Limb (tissue), 2 donors: ENCODE measurements at regions not wholly inside any gene's neighbourhood (a gene's known extent, or its start where the extent isn't known, plus 50 kb on each side); places are given as distances from the start of the nearest gene placed in this dataset.
"Not testable (repeated sequence)": the region's sequence is repeated elsewhere in the genome, so short reads cannot be mapped to it uniquely, and the experiment has no call there.

Experiments used
- DNase-seq, 2 donors: peaks; one replicate each; pipeline ENCODE4 v3.0.0-alpha.2; 2016; ENCODE audit errors: extremely low spot score in 2 of 2

DNA sequence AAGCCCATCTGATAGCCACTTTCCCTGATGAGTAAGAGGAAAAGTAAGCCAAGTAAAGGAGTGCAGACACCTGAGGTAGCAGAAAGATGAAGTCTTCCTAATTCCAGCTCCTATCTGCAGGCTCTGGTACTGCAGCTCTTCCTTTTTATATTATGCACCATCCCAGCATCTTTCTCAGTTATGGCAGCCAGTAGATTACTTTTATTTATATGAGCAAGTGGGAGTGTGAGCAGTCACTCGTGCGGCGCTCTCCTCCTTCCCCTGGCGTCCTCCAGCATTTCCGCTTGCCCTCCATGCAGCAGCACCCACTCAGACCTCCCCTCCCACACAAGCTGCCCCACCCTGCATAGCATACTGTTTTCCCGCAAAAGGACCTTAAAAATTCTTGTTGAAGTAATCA, 465.9 kb upstream of the DPPA4 start:
- no peak for DNase-seq

DNA sequence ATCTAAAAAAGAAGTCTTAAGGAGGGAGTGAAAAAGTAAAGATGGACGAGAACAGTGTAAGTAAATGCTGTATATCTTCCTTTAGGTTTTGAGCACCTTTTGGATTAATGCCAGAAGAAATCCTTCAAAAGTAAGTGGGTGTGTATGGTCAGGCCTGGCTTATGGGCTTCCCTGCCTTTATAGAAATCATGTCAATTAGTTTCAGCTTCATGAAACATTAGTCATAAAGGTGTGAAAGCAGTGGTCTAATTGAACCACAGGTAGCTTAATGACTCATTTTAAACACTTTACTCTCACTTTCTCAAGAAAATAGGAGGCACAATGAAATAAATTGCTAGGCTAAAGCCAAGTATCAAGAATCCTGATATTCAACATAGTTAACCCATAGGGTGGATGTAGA, 467.4 kb upstream of the DPPA4 start:
- DNase-seq: no peak

DNA sequence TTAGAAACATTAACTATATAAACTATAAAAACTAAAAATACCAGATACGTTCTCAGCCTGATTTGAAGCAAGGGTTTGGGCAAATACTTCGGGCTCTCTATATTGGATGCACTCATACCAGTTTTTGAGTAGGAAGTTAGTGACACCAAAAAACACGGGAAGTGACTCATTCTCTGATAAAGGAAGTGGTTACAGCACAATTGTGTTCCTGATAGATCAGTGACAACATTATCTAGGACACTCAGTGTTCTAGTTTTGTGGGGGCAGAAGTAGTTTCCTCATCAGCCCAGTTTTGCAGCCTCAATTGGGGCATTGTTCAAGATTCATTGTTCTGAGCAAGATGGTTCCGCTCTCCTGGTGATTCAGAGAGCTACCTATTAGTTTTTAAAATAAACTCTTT, 469.6 kb upstream of the DPPA4 start:
- no peak for DNase-seq

GRCh38 chr3:109809513-109809912, 472.2 kb upstream of the DPPA4 start:
- DNase-seq: no peak

GRCh38 chr3:109818081-109818480, 480.7 kb upstream of the DPPA4 start:
- no peak for DNase-seq

GRCh38 chr3:109819734-109820133, 482.4 kb upstream of the DPPA4 start:
- DNase-seq: no peak

- DNase-seq: no peak
Observed at GRCh38 chr3:109825971-109826810, 488.8 kb upstream of the DPPA4 start.

GRCh38 chr3:109831403-109831802, 494.1 kb upstream of the DPPA4 start:
- DNase-seq: no peak

- DNase-seq: no peak
Observed at GRCh38 chr3:109835958-109836357, 498.6 kb upstream of the DPPA4 start.

GRCh38 chr3:109851854-109852253, 514.5 kb upstream of the DPPA4 start:
- DNase-seq: no peak

- DNase-seq: no peak
Observed at GRCh38 chr3:109852283-109852682, 514.9 kb upstream of the DPPA4 start.

GRCh38 chr3:109853077-109853731, 515.9 kb upstream of the DPPA4 start:
- DNase-seq: no peak

GRCh38 chr3:109863701-109864100, 526.4 kb upstream of the DPPA4 start:
- no peak for DNase-seq

GRCh38 chr3:109864452-109864851, 527.1 kb upstream of the DPPA4 start:
- DNase-seq: no peak

GRCh38 chr3:109869586-109869985, 532.2 kb upstream of the DPPA4 start:
- DNase-seq: no peak

DNA sequence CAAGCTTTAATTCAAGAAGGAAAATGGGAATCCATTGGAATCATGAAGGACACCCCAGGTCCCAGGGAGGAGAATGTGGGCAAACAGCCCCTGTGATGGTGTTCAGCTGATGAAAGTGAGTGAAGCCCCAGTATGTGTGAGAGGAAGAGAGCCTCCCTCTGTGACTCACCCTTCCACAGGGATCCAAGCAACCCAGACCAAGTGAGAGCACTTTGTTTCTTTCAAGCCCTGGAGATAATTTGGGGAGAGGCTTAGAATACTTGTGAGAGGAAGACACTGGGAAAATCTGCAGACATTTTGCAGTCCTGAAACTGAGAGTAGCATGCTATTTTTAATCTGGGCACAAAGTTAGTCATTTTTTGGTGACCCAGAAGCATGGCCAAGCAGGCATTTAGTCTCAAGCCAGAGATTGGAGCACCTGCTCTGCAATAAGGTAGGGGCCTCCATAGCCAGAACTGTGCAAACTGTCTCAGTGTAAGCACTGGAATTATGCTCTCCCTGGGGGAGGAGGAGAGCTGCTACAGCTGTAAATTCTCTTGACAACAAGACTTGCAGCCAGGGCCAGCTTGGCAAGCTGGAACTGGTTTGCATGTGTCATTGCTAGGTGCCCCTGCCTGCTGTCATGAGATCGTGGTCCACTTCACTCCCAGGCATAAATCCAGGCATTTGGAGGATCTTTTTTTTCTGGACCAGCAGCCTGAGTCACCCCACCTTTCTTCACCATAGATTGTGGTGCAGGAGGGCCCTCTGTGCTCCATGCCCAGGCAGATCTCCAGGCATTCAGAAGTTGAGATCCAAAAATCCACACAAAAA, 537.8 kb upstream of the DPPA4 start:
- no peak for DNase-seq

- not testable (repeated sequence) for DNase-seq
Observed at GRCh38 chr3:109877616-109878015, 540.3 kb upstream of the DPPA4 start.

- DNase-seq: no peak
Observed at GRCh38 chr3:109882144-109882543, 544.8 kb upstream of the DPPA4 start.

GRCh38 chr3:109887293-109887692, 549.9 kb upstream of the DPPA4 start:
- no peak for DNase-seq

GRCh38 chr3:109888026-109888425, 550.7 kb upstream of the DPPA4 start:
- DNase-seq: no peak

GRCh38 chr3:109897734-109898133, 560.4 kb upstream of the DPPA4 start:
- no peak for DNase-seq

DNA sequence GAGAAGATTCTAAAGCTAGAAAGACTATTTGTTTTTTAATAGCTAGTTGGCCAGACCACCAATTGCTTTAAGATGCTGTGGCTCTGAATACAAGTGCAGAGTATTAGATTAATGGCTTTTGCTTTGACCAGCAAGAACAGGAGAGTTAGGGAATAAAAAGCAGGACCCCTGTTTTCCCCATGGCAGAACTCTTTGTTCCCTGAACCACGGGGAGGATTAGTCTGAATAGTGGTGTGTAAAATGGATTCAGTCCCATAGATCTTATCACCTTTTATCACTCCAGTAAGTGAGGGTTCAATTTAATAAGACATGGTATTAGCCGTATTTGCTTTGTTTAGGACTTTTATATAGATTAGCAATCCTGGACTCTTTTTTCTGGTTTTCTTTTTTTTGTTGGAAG, 562.6 kb upstream of the DPPA4 start:
- DNase-seq: no peak
